ENCODE measurements at regions not wholly inside any gene's neighbourhood (a gene's known extent, or its start where the extent isn't known, plus 50 kb on each side); places are given as distances from the start of the nearest gene placed in this dataset.

DNA sequence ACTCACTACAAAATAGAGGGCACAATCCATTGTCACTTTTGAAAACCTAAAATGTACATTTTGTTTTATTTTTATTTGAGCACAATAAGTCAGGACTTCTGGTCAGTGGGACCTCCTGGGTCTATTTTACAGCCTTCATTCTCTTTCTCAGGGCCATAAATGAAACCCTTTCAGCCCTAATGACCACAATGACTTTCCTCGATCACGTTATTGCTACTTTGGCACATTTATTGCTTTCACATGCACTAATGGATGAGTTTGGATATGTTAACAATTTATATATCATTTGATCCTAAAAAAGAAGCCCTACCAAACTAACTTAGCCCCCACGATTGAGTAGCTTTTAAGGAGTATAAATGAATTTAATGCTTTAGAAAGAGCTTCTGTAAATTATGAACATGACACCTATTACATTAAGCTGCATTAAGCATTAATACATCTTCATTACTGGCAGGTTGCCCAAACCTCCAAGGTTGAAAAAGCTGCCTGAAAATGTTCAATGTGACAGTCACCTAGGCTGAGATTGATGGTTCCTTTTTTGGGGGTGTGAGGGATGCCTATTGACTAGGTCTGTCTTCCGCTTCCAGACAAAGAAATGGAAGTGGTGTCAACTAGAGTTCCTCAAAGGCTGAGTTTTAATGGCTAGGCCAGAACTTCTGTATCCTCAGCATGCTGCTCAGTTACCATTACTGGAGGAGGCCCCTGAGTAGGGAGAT, 296.4 kb downstream of the GPAT3 start:
- in situ Hi-C loops (cut with MboI) (no loop called here), intact Hi-C loops (cut with micrococcal nuclease) (no loop called here)
- H3K9me3 ChIP-seq (replicated peaks; ENCODE audit: control insufficient read depth, insufficient read depth, low read depth, low read length), result no peaks in the 10 kb centered on the region
- no peak overlapping the region for H3K9ac ChIP-seq (ENCODE audit: insufficient read depth in 1 of 2, low read depth in 2 of 2, low read length in 2 of 2)
- CTCF ChIA-PET (ENCODE audit: low intra/inter-chr PET ratio), result no interaction called here
- FAIRE-seq, result no peak
- no peaks in the 10 kb centered on the region; a peak in 1 of 5 replicates for H3K4me1 ChIP-seq (replicated peaks in 1 of 2; ENCODE audit: control insufficient read depth in 2 of 2, insufficient read depth in 2 of 2, low read length in 2 of 2)
- POLR2A ChIA-PET, result no interaction called here
- no peaks in the 10 kb centered on the region for H4K20me1 ChIP-seq (replicated peaks; ENCODE audit: control insufficient read depth, insufficient read depth, low read length)
- WGBS (ENCODE audit: insufficient coverage, low coverage, missing lambda C conversion rate), result 4% methylated on average over 4 of the region's 4 CpGs
- ATAC-seq, result no peak
- H3K36me3 ChIP-seq (ENCODE audit: control insufficient read depth, insufficient read depth, low read length), result no peaks in the 10 kb centered on the region
- H3K27me3 ChIP-seq (ENCODE audit: control insufficient read depth in 2 of 2, insufficient read depth in 2 of 2, low read length in 2 of 2), result no peaks in the 10 kb centered on the region
- no peak overlapping the region for H3K4me2 ChIP-seq (ENCODE audit: insufficient read depth, low read length)
- no peaks in the 10 kb centered on the region for H3K9me1 ChIP-seq (ENCODE audit: control insufficient read depth, insufficient read depth, low read length)
- BruUV-seq (replicated peaks), result no TSS peak
- no peak overlapping the region for H3K4me3 ChIP-seq
- no peak for DNase-seq (ENCODE audit: extremely low read depth in 1 of 4, low spot score in 3 of 4)
- no peak overlapping the region for H3K27ac ChIP-seq (ENCODE audit: extremely low read depth, low read depth, low read length)
- H3K79me2 ChIP-seq (ENCODE audit: control insufficient read depth, insufficient read depth, low read length), result no peaks in the 10 kb centered on the region
- no peak overlapping the region for H2AFZ ChIP-seq (ENCODE audit: low read depth, low read length)
- TF ChIP-seq, protein P1, sequence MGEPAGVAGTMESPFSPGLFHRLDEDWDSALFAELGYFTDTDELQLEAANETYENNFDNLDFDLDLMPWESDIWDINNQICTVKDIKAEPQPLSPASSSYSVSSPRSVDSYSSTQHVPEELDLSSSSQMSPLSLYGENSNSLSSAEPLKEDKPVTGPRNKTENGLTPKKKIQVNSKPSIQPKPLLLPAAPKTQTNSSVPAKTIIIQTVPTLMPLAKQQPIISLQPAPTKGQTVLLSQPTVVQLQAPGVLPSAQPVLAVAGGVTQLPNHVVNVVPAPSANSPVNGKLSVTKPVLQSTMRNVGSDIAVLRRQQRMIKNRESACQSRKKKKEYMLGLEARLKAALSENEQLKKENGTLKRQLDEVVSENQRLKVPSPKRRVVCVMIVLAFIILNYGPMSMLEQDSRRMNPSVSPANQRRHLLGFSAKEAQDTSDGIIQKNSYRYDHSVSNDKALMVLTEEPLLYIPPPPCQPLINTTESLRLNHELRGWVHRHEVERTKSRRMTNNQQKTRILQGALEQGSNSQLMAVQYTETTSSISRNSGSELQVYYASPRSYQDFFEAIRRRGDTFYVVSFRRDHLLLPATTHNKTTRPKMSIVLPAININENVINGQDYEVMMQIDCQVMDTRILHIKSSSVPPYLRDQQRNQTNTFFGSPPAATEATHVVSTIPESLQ (CRISPR knock-in tag; IDR thresholded peaks at IDR 0.05), result no peak
- TF ChIP-seq RAD21 (CRISPR knock-in tag; conservative IDR thresholded peaks at IDR 0.05 in 1 of 2, IDR thresholded peaks at IDR 0.05 in 1 of 2) (no peak), ZNF347 (CRISPR knock-in tag; IDR thresholded peaks at IDR 0.05; ENCODE audit: low read depth) (no peak), SLC30A9 (CRISPR knock-in tag; IDR thresholded peaks at IDR 0.05) (no peak), CHD4 (IDR thresholded peaks at IDR 0.05; ENCODE audit: insufficient read depth, insufficient replicate concordance, low read depth, low read length, poor library complexity, severe bottlenecking) (no peak), ZEB2 (IDR thresholded peaks at IDR 0.05) (no peak), HNRNPLL (IDR thresholded peaks at IDR 0.05; ENCODE audit: low read depth, low read length, poor library complexity, severe bottlenecking) (no peak), SRF (CRISPR knock-in tag; IDR thresholded peaks at IDR 0.05) (no peak), PHF20 (IDR thresholded peaks at IDR 0.05; ENCODE audit: partially characterized antibody) (no peak), NFRKB (IDR thresholded peaks at IDR 0.05; ENCODE audit: low read depth) (no peak), ZSCAN29 (IDR thresholded peaks at IDR 0.05) (no peak)
- TF ChIP-seq, protein P2, sequence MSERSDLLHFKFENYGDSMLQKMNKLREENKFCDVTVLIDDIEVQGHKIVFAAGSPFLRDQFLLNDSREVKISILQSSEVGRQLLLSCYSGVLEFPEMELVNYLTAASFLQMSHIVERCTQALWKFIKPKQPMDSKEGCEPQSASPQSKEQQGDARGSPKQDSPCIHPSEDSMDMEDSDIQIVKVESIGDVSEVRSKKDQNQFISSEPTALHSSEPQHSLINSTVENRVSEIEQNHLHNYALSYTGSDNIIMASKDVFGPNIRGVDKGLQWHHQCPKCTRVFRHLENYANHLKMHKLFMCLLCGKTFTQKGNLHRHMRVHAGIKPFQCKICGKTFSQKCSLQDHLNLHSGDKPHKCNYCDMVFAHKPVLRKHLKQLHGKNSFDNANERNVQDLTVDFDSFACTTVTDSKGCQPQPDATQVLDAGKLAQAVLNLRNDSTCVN (CRISPR knock-in tag; IDR thresholded peaks at IDR 0.05), result no peak
- TF ChIP-seq, protein P3, sequence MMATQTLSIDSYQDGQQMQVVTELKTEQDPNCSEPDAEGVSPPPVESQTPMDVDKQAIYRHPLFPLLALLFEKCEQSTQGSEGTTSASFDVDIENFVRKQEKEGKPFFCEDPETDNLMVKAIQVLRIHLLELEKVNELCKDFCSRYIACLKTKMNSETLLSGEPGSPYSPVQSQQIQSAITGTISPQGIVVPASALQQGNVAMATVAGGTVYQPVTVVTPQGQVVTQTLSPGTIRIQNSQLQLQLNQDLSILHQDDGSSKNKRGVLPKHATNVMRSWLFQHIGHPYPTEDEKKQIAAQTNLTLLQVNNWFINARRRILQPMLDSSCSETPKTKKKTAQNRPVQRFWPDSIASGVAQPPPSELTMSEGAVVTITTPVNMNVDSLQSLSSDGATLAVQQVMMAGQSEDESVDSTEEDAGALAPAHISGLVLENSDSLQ (IDR thresholded peaks at IDR 0.05), result no peak

All from K562 (cell line).